ENCODE measurements at regions not wholly inside any gene's neighbourhood (a gene's known extent, or its start where the extent isn't known, plus 50 kb on each side); places are given as distances from the start of the nearest gene placed in this dataset.

DNA sequence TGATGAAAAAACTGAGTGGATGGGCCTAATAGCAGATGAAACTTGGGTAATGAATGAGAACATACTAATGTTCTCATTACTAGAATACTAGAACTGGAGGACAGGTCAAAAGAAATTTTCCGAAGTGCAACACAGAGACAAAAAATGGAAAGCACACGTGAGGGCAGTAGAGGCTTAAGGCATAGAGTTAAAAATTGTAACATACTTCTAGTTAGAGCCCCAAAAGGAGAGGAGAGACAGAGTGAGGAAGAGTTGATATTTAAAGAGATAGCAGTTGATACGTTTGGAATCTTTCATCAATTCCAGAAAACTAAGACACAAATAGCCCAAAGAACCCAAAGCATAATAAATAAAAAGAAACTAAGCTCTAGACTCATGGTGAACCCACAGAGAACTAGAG, 327.9 kb downstream of the SQOR start:
- DNase-seq (no peak), ATAC-seq (no peak)
- H3K27me3 ChIP-seq = no peaks in the 10 kb centered on the region
- no peaks in the 10 kb centered on the region for H3K9me3 ChIP-seq
- H3K4me1 ChIP-seq = no peaks in the 10 kb centered on the region
- H3K27ac ChIP-seq = no peak overlapping the region
- TF ChIP-seq, protein P1, sequence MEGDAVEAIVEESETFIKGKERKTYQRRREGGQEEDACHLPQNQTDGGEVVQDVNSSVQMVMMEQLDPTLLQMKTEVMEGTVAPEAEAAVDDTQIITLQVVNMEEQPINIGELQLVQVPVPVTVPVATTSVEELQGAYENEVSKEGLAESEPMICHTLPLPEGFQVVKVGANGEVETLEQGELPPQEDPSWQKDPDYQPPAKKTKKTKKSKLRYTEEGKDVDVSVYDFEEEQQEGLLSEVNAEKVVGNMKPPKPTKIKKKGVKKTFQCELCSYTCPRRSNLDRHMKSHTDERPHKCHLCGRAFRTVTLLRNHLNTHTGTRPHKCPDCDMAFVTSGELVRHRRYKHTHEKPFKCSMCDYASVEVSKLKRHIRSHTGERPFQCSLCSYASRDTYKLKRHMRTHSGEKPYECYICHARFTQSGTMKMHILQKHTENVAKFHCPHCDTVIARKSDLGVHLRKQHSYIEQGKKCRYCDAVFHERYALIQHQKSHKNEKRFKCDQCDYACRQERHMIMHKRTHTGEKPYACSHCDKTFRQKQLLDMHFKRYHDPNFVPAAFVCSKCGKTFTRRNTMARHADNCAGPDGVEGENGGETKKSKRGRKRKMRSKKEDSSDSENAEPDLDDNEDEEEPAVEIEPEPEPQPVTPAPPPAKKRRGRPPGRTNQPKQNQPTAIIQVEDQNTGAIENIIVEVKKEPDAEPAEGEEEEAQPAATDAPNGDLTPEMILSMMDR (IDR thresholded peaks at IDR 0.05) = no peak
- TF ChIP-seq POLR2A (IDR thresholded peaks at IDR 0.05) = no peak
- intact Hi-C loops (cut with DNase I) = no loop called here
- H3K36me3 ChIP-seq (replicated peaks in 1 of 2; ENCODE audit: insufficient read depth in 1 of 2, low read depth in 2 of 2) = no peaks in the 10 kb centered on the region
- WGBS, 2 donors = 74 to 75% methylated on average over 3 of the region's 3 CpGs
- no peak overlapping the region for H3K4me3 ChIP-seq

DNA sequence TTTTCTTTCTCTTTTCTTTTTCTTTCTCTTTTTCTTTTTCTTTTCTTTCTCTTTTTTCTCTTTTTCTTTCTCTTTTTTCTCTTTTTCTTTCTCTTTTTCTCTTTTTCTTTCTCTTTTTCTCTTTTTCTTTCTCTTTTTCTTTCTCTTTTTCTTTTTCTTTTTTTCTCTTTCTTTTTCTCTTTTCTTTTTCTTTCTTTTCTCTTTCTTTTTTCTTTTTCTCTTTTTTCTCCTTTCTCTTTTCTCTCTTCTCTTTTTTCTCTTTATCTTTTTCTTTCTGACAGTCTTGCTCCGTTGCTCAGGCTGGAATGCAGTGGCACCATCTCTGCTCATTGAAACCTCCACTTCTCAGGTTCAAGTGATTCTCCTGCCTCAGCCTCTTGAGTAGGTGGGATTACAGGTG, 335.7 kb downstream of the SQOR start:
- WGBS, 2 donors = 81 to 85% methylated on average over 1 of the region's 1 CpG
- intact Hi-C loops (cut with DNase I) = no loop called here

DNA sequence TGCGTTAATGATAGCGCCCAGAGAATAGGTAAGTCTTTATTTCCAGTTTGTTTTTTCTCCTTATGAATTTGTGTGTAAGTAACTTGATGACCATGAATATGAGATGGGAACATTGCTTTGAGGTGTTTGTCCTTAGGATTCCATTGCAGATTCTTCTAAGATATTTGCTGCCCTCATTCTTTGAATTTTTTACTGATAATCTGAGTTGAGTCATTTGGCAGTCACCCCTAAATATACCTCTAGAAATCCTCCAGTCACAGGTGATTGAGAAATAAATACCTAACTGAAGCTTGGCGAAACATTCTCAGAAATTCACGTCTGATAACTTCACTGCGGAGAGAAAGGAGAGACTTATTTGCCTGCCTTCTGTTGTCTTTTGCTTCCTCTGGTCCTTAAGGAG, 345.5 kb downstream of the SQOR start:
- Histone ChIP-seq H3K27me3 (no peaks in the 10 kb centered on the region), H3K4me3 (no peak overlapping the region), H3K36me3 (replicated peaks in 1 of 2; ENCODE audit: insufficient read depth in 1 of 2, low read depth in 2 of 2) (no peaks in the 10 kb centered on the region), H3K4me1 (no peaks in the 10 kb centered on the region), H3K27ac (no peak overlapping the region), H3K9me3 (no peaks in the 10 kb centered on the region)
- intact Hi-C loops (cut with DNase I) = no loop called here
- TF ChIP-seq, protein P1 (IDR thresholded peaks at IDR 0.05) = no peak
- no peak for TF ChIP-seq POLR2A (IDR thresholded peaks at IDR 0.05)
- DNase-seq = no peak
- WGBS, 2 donors = 76 to 79% methylated on average over 5 of the region's 5 CpGs
- ATAC-seq = no peak

More for the DNA sequence above, 335.7 kb downstream of the SQOR start:
- no peak for DNase-seq
- Histone ChIP-seq H3K27me3 (no peaks in the 10 kb centered on the region), H3K27ac (no peak overlapping the region), H3K36me3 (replicated peaks in 1 of 2; ENCODE audit: insufficient read depth in 1 of 2, low read depth in 2 of 2) (no peaks in the 10 kb centered on the region), H3K9me3 (no peaks in the 10 kb centered on the region), H3K4me1 (no peaks in the 10 kb centered on the region), H3K4me3 (no peak overlapping the region)
- no peak for ATAC-seq
- TF ChIP-seq POLR2A (IDR thresholded peaks at IDR 0.05) = no peak

DNA sequence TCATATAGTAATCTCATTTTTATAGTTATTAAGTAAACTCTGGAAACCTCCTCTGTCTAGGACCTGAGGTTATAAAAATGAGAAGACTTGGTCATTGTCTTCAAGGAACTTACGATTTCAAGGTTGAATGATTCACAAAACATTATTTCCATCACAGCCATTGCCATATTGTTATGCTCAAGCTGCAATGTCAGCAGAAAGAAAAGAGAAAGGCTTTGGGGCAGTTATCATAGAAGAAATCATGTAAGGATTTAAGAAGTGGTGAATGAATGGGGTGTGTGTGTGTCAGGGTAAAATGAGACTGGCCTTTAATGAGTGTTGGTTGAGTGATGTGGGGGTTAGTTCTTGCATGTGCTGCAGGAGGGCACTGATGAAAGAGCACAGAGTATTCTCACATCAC, 346.8 kb downstream of the SQOR start:
- no peaks in the 10 kb centered on the region for H3K36me3 ChIP-seq (replicated peaks in 1 of 2; ENCODE audit: insufficient read depth in 1 of 2, low read depth in 2 of 2)
- intact Hi-C loops (cut with DNase I) = no loop called here
- 33 to 71% methylated on average over 1 of the region's 1 CpG for WGBS, 2 donors
- H3K27me3 ChIP-seq = no peaks in the 10 kb centered on the region
- H3K4me1 ChIP-seq = no peaks in the 10 kb centered on the region
- ATAC-seq (no peak), DNase-seq (no peak)
- no peak overlapping the region for H3K27ac ChIP-seq
- no peak for TF ChIP-seq POLR2A (IDR thresholded peaks at IDR 0.05)
- TF ChIP-seq, protein P1 (IDR thresholded peaks at IDR 0.05) = no peak
- no peaks in the 10 kb centered on the region for H3K9me3 ChIP-seq
- no peak overlapping the region for H3K4me3 ChIP-seq

DNA sequence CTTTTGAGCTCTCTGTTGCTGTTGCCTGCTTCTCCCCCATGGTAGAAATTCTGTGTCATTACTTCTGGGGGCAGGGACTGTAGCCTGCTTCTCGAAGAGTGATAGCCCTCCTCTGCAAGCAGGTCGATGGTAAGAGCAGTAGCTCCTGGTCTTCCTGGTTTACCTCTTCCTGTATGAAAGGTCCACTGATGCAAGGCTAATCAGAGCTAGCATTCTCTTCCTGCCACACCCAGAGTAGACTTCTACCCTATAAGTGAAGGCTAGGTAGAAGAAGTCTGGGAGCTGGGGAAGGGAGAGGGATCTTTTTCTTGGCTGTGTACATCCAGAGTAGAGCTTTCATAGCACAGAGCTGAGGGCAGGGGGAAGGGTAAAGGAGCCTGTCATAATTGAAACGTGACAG, 357.0 kb downstream of the SQOR start:
- DNase-seq = no peak
- H3K4me3 ChIP-seq = no peak overlapping the region
- H3K27ac ChIP-seq = no peak overlapping the region
- H3K36me3 ChIP-seq (replicated peaks in 1 of 2; ENCODE audit: insufficient read depth in 1 of 2, low read depth in 2 of 2) = no peaks in the 10 kb centered on the region
- no peak for ATAC-seq
- no peaks in the 10 kb centered on the region for H3K9me3 ChIP-seq
- no peaks in the 10 kb centered on the region for H3K27me3 ChIP-seq
- 69 to 75% methylated on average over 3 of the region's 3 CpGs for WGBS, 2 donors
- TF ChIP-seq, protein P1 (IDR thresholded peaks at IDR 0.05) = no peak
- TF ChIP-seq POLR2A (IDR thresholded peaks at IDR 0.05) = no peak
- intact Hi-C loops (cut with DNase I) = no loop called here
- peaks cover 5% of the 10 kb centered on the region for H3K4me1 ChIP-seq

All from body of pancreas (tissue), 4 donors.